ENCODE measurements at regions not wholly inside any gene's neighbourhood (a gene's known extent, or its start where the extent isn't known, plus 50 kb on each side); places are given as distances from the start of the nearest gene placed in this dataset.

DNA sequence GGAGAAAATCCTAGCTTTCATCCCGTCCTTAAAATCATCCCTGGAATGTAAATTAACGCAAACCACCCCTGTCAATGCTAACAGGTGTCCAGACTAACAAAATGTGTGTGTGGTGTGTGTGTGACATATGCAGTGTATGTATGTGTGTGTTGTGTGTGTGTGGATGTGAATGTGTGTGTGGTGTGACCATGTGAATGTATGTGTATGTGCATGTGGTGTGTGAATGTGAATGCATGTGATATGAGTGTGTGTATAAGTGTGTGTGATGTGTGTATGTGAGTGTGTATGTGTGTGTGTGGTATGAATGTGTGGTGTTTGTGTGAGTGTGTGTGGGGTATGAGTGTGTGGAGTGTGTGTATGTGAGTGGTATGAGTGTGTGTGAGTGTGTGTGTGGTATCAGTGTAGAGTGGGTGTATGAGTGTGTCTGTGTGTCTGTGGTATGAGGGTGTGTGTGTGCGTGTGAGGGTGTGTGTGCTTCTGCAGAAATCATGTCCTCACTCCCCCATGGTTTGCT is 190.8 kb downstream of the TEX29 start:
- peaks cover 5% of the 10 kb centered on the region; the same call in 1 of the 3 replicates for H3K4me1 Mint-ChIP-seq
- H3K27ac Mint-ChIP-seq, result no peak overlapping the region; the same call in 1 of the 2 replicates

More for the DNA sequence above, 190.8 kb downstream of the TEX29 start:
- Mint-ChIP-seq H3K4me3 (no peak overlapping the region), H3K27me3 (ENCODE audit: insufficient read depth, low read depth, poor library complexity) (peaks cover 7% of the 10 kb centered on the region), H3K36me3 (ENCODE audit: low read depth) (no peaks in the 10 kb centered on the region), H3K9me3 (no peaks in the 10 kb centered on the region; the same call in 2 of the 3 replicates)
- no peak overlapping the region for H3K4me2 ChIP-seq
- no peaks in the 10 kb centered on the region for H3K36me3 ChIP-seq (ENCODE audit: insufficient read depth)
- no peak overlapping the region for H2AFZ ChIP-seq
- DNase-seq (ENCODE audit: low spot score), result no peak
- no peaks in the 10 kb centered on the region; the same call in 1 of the 2 replicates for H3F3A ChIP-seq (replicated peaks; ENCODE audit: low read depth)
- H3K9me2 ChIP-seq (ENCODE audit: insufficient read depth), result peaks cover 7% of the 10 kb centered on the region; the same call in 1 of the 2 replicates
- peaks cover 5% of the 10 kb centered on the region; the same call in 1 of the 2 replicates for H3K4me1 ChIP-seq (ENCODE audit: insufficient read depth)
- no peaks in the 10 kb centered on the region for H4K20me1 ChIP-seq (replicated peaks; ENCODE audit: insufficient read depth)
- no peaks in the 10 kb centered on the region for H3K79me2 ChIP-seq (replicated peaks; ENCODE audit: insufficient read depth)
- H3K27me3 ChIP-seq (ENCODE audit: insufficient read depth), result no peaks in the 10 kb centered on the region
- H3K27ac ChIP-seq (ENCODE audit: low read depth), result no peak overlapping the region
- H3K4me3 ChIP-seq, result no peak overlapping the region
- TF ChIP-seq EZH2phosphoT487 (IDR thresholded peaks at IDR 0.05; ENCODE audit: unreplicated experiment) (no peak), JUNB (IDR thresholded peaks at IDR 0.05; ENCODE audit: unreplicated experiment) (no peak), STAT1 (IDR thresholded peaks at IDR 0.05; ENCODE audit: unreplicated experiment) (no peak), ZNF114 (CRISPR knock-in tag; IDR thresholded peaks at IDR 0.05) (no peak), NANOG (IDR thresholded peaks at IDR 0.05; ENCODE audit: borderline replicate concordance) (no peak), POLR2AphosphoS5 (IDR thresholded peaks at IDR 0.05; ENCODE audit: low read depth) (no peak), CREB1 (CRISPR knock-in tag; IDR thresholded peaks at IDR 0.05; ENCODE audit: low read depth) (no peak), EZH2 (IDR thresholded peaks at IDR 0.05; ENCODE audit: low read depth, unreplicated experiment) (no peak), ZNF331 (CRISPR knock-in tag; IDR thresholded peaks at IDR 0.05; ENCODE audit: low read depth) (no peak)
- TF ChIP-seq, protein P1, sequence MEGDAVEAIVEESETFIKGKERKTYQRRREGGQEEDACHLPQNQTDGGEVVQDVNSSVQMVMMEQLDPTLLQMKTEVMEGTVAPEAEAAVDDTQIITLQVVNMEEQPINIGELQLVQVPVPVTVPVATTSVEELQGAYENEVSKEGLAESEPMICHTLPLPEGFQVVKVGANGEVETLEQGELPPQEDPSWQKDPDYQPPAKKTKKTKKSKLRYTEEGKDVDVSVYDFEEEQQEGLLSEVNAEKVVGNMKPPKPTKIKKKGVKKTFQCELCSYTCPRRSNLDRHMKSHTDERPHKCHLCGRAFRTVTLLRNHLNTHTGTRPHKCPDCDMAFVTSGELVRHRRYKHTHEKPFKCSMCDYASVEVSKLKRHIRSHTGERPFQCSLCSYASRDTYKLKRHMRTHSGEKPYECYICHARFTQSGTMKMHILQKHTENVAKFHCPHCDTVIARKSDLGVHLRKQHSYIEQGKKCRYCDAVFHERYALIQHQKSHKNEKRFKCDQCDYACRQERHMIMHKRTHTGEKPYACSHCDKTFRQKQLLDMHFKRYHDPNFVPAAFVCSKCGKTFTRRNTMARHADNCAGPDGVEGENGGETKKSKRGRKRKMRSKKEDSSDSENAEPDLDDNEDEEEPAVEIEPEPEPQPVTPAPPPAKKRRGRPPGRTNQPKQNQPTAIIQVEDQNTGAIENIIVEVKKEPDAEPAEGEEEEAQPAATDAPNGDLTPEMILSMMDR (conservative IDR thresholded peaks at IDR 0.05; ENCODE audit: low read depth in 2 of 2), result no peak
- TF ChIP-seq, protein P2, sequence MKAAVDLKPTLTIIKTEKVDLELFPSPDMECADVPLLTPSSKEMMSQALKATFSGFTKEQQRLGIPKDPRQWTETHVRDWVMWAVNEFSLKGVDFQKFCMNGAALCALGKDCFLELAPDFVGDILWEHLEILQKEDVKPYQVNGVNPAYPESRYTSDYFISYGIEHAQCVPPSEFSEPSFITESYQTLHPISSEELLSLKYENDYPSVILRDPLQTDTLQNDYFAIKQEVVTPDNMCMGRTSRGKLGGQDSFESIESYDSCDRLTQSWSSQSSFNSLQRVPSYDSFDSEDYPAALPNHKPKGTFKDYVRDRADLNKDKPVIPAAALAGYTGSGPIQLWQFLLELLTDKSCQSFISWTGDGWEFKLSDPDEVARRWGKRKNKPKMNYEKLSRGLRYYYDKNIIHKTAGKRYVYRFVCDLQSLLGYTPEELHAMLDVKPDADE (IDR thresholded peaks at IDR 0.05), result no peak
- TF ChIP-seq, protein P3, sequence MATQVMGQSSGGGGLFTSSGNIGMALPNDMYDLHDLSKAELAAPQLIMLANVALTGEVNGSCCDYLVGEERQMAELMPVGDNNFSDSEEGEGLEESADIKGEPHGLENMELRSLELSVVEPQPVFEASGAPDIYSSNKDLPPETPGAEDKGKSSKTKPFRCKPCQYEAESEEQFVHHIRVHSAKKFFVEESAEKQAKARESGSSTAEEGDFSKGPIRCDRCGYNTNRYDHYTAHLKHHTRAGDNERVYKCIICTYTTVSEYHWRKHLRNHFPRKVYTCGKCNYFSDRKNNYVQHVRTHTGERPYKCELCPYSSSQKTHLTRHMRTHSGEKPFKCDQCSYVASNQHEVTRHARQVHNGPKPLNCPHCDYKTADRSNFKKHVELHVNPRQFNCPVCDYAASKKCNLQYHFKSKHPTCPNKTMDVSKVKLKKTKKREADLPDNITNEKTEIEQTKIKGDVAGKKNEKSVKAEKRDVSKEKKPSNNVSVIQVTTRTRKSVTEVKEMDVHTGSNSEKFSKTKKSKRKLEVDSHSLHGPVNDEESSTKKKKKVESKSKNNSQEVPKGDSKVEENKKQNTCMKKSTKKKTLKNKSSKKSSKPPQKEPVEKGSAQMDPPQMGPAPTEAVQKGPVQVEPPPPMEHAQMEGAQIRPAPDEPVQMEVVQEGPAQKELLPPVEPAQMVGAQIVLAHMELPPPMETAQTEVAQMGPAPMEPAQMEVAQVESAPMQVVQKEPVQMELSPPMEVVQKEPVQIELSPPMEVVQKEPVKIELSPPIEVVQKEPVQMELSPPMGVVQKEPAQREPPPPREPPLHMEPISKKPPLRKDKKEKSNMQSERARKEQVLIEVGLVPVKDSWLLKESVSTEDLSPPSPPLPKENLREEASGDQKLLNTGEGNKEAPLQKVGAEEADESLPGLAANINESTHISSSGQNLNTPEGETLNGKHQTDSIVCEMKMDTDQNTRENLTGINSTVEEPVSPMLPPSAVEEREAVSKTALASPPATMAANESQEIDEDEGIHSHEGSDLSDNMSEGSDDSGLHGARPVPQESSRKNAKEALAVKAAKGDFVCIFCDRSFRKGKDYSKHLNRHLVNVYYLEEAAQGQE (IDR thresholded peaks at IDR 0.05; ENCODE audit: unreplicated experiment), result no peak
- TF ChIP-seq, protein P4, sequence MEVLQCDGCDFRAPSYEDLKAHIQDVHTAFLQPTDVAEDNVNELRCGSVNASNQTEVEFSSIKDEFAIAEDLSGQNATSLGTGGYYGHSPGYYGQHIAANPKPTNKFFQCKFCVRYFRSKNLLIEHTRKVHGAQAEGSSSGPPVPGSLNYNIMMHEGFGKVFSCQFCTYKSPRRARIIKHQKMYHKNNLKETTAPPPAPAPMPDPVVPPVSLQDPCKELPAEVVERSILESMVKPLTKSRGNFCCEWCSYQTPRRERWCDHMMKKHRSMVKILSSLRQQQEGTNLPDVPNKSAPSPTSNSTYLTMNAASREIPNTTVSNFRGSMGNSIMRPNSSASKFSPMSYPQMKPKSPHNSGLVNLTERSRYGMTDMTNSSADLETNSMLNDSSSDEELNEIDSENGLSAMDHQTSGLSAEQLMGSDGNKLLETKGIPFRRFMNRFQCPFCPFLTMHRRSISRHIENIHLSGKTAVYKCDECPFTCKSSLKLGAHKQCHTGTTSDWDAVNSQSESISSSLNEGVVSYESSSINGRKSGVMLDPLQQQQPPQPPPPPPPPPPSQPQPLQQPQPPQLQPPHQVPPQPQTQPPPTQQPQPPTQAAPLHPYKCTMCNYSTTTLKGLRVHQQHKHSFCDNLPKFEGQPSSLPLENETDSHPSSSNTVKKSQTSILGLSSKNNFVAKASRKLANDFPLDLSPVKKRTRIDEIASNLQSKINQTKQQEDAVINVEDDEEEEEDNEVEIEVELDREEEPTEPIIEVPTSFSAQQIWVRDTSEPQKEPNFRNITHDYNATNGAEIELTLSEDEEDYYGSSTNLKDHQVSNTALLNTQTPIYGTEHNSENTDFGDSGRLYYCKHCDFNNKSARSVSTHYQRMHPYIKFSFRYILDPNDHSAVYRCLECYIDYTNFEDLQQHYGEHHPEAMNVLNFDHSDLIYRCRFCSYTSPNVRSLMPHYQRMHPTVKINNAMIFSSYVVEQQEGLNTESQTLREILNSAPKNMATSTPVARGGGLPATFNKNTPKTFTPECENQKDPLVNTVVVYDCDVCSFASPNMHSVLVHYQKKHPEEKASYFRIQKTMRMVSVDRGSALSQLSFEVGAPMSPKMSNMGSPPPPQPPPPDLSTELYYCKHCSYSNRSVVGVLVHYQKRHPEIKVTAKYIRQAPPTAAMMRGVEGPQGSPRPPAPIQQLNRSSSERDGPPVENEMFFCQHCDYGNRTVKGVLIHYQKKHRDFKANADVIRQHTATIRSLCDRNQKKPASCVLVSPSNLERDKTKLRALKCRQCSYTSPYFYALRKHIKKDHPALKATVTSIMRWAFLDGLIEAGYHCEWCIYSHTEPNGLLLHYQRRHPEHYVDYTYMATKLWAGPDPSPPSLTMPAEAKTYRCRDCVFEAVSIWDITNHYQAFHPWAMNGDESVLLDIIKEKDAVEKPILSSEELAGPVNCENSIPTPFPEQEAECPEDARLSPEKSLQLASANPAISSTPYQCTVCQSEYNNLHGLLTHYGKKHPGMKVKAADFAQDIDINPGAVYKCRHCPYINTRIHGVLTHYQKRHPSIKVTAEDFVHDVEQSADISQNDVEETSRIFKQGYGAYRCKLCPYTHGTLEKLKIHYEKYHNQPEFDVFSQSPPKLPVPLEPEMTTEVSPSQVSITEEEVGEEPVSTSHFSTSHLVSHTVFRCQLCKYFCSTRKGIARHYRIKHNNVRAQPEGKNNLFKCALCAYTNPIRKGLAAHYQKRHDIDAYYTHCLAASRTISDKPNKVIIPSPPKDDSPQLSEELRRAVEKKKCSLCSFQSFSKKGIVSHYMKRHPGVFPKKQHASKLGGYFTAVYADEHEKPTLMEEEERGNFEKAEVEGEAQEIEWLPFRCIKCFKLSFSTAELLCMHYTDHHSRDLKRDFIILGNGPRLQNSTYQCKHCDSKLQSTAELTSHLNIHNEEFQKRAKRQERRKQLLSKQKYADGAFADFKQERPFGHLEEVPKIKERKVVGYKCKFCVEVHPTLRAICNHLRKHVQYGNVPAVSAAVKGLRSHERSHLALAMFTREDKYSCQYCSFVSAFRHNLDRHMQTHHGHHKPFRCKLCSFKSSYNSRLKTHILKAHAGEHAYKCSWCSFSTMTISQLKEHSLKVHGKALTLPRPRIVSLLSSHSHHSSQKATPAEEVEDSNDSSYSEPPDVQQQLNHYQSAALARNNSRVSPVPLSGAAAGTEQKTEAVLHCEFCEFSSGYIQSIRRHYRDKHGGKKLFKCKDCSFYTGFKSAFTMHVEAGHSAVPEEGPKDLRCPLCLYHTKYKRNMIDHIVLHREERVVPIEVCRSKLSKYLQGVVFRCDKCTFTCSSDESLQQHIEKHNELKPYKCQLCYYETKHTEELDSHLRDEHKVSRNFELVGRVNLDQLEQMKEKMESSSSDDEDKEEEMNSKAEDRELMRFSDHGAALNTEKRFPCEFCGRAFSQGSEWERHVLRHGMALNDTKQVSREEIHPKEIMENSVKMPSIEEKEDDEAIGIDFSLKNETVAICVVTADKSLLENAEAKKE (CRISPR knock-in tag; IDR thresholded peaks at IDR 0.05), result no peak
- ATAC-seq, result no peak

Data from GM23338 (cell line).